ENCODE measurements at regions not wholly inside any gene's neighbourhood (a gene's known extent, or its start where the extent isn't known, plus 50 kb on each side); places are given as distances from the start of the nearest gene placed in this dataset.
A peak's percentile ranks its signal among the peaks of the same experiment; 100 is the strongest.

DNA sequence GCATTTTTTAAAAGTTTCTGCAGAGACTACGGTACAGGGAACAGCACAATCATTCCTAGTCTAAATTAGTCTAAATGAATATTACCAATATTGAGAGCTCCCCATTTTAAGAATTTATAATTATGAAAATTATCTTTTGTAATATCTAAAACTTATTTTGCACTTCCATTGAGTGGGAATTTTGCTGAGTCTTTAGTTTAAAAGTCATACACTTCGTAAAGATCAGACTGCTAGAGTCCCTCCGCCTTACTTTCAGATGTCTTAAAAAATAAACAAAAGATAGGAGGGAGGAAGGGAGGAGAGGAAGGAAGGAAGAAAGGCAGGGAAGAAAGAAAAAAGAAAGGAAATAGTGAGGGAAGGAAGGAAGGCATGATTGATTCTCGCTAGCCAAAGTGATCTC is 278.2 kb upstream of the PRDM1 start:
- DNase-seq (ENCODE audit: low spot score), result no peak
- in situ Hi-C loops (cut with HindIII; ENCODE audit: low sequenced_read_pairs), result no loop called here

DNA sequence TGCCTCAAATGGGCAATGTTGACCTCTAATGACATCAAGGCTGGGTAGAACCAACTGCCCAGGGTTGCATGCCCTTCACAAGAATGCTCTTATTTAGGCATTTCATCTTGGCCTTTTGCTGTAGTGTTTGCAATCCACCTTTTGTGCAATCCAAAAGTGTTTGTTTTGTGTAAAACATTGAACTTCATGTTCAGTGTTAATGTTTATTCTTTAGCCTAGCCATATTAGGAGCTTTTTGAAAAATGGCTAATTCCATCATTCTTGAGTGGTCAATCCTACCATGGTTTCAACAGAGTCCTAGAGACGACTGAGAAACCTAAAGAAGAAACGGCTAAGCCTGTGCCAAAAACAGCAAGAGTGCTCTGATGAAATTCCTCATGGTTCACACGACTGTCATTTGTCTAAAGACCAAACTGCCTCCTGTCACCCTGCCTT is 279.6 kb upstream of the PRDM1 start:
- DNase-seq (ENCODE audit: low spot score), result no peak
- in situ Hi-C loops (cut with HindIII; ENCODE audit: low sequenced_read_pairs), result no loop called here

DNA sequence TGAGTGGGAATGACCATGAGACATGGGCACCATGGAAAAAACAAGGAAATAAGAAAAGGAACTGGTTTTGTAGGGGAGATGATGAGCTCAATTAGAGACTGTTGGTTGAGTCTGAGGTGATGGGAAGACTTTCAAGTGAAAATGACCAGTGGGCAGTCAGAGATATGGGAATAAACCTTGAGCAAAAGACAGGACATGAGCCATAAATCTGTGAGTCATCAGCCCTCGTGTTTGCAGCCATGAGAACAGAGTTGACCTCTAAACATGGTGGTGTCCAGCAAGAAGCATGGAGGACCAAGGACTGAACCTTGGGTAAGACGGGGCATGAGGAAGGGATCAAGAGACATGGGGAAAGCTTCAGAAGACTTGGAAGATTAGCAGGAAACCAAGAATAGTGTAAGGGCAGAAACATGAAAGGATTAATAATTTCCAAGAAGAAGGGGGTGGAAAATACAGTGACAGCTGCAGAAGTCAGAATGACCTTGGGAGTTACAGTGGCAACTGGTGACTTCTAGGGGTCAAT is 280.6 kb upstream of the PRDM1 start:
- in situ Hi-C loops (cut with HindIII; ENCODE audit: low sequenced_read_pairs), result no loop called here
- no peak for DNase-seq (ENCODE audit: low spot score)

DNA sequence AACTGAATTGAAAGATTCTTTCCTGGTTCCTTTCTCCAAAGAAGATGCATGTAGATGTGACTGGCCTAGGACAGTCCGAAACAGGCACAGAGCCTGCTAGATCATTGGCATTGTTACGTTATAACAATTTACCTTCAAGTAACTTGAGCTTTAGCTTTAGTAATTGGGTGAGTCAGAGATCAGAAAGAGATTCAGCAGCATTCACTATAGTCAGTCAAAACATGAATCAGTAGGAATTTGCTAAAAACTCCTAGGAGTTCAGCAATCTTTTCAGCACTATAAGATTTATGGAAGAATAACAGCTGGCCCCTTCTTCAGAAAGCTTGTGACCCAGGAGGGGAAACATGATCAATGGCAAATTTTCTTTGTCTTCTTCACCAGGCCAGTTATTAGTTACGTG is 281.7 kb upstream of the PRDM1 start:
- DNase-seq (ENCODE audit: low spot score), result no peak
- in situ Hi-C loops (cut with HindIII; ENCODE audit: low sequenced_read_pairs), result no loop called here

DNA sequence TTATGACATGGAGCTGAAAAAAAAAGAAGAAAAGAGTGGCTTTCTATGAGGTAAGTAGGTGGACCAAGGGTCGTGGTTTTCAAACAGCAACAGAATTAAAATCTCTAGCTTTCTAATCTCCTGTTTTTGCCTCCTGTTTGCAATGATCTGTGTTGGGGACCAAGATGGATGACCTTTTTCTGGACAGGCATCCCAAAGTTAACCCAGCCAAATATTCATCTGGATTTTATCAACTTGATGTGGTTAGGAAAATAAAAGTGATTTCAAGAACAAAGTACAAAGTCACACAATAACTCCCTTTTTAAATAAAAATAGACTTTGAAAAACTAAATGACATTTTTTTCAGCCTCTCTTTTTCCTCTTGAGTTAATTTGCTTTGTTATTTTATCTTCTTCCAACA is 282.1 kb upstream of the PRDM1 start:
- in situ Hi-C loops (cut with HindIII; ENCODE audit: low sequenced_read_pairs), result no loop called here
- no peak for DNase-seq (ENCODE audit: low spot score)

DNA sequence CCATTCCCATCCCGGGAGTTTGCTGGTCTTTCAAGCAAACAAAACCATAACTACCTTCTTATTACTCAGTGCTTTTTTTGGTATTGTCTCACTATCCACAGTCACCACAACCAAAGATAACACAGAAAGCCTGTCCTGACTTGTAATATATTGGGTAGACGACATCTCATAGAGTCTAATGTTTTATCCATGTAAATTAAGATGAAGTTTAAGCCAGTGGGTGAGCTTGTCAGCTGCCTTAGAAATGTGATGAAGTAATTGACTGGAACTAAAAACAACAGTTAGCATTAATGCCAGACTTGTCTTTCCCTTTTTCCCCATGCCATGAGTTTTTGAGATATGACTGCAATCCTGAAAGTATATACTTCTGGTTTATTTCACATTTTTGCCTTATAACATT is 282.7 kb upstream of the PRDM1 start:
- no peak for DNase-seq (ENCODE audit: low spot score)
- in situ Hi-C loops (cut with HindIII; ENCODE audit: low sequenced_read_pairs), result no loop called here

DNA sequence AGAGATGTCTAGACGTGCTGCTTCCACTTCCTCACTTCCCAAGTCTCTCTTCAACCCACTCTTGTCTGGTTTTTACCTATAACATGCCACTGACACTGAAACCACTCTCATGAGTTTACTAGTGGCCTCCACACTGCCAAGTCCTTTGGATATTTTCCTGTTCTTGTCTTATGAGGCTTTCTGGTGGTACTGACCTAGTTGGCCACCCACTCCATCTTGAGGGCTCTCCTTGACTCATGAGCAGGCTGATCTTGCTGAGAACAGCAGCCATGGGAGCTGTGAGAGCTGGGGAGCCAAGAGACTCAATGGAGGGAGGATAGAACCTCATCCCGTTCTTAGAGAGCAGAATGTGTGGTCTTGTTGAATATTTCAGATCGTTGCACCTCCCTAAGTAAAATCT is 283.4 kb upstream of the PRDM1 start:
- in situ Hi-C loops (cut with HindIII; ENCODE audit: low sequenced_read_pairs), result no loop called here
- no peak for DNase-seq (ENCODE audit: low spot score)

DNA sequence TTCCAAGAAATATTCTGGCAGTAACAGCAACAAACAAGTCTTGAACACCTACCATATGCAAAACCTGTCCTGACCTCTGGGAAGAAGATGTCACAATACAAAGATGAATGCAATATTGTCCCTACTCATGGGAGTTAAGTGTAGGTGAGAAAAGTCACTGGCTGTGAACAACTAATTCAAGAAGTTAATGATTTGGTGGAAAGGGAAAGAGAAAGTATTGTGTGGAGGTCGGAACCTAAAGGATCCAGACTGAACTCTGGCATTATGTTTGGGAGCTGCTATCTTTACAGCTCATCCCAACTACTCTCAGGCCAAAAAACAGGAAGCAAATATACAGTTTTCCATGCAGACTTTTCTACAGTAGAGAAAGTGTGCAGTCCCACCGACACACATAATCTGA is 285.3 kb upstream of the PRDM1 start:
- DNase-seq (ENCODE audit: low spot score), result no peak
- in situ Hi-C loops (cut with HindIII; ENCODE audit: low sequenced_read_pairs), result no loop called here

DNA sequence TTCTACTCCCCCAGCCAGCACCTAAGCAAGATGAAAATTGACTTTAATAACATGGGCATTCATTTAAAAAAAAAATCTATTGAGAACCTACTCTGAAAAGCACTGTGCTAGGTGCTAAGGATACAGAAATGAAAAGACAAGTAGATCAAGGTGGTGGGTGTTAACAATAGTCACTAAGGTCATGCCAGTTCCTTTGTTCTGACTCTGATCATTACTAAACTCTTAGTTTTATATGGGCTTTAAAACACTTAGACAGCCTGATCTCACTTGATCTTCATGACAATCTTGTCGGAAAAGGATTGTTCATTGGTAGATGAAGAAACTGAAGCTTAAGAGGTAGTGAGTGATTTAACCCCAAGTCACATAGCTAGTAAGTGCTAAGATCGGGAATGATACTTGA is 285.7 kb upstream of the PRDM1 start:
- in situ Hi-C loops (cut with HindIII; ENCODE audit: low sequenced_read_pairs), result no loop called here
- DNase-seq (ENCODE audit: low spot score), result no peak

DNA sequence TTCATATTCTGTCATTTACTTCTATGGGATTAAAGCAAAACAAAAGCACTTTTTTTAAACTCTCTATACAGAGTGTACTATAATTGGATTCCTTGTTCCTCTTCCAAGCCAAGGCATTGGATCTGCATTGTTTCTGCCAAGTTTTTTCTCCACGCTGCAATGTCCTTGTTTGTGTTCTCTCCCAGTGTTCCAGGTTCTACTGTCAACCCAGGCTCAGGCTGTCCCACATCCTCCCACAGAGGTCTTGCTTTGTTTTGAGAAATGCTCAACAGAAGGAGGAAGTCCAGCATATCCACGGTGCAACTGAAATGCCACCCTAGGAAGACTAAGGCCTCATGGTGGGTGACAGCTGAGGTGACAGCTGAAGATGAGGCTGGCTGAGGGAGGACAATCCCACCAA is 287.1 kb upstream of the PRDM1 start:
- in situ Hi-C loops (cut with HindIII; ENCODE audit: low sequenced_read_pairs), result no loop called here
- DNase-seq (ENCODE audit: low spot score), result peak; percentile 88

DNA sequence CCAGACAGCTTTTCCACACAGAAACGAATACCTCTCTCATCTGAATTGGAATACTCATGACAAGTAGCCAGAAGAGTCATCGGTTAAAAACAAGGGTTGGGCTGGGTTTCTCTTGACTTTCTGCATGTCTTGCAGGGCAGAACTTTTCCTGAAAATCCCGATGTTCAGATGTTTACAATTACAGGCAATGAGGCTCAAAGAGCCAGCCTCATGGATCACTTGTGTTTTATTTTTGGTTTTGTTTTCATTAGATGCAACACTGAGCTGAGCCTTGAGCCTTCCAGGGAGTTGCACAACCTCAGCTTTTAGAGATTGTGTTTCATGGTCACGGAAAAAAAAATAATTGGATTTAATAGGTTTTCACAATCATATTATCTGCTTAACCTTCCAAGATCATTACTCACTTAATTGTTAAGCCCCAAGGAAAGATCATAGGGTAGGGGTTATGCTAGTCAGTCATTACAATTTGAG is 288.1 kb upstream of the PRDM1 start:
- in situ Hi-C loops (cut with HindIII; ENCODE audit: low sequenced_read_pairs), result no loop called here
- peak; percentile 21 for DNase-seq (ENCODE audit: low spot score)

DNA sequence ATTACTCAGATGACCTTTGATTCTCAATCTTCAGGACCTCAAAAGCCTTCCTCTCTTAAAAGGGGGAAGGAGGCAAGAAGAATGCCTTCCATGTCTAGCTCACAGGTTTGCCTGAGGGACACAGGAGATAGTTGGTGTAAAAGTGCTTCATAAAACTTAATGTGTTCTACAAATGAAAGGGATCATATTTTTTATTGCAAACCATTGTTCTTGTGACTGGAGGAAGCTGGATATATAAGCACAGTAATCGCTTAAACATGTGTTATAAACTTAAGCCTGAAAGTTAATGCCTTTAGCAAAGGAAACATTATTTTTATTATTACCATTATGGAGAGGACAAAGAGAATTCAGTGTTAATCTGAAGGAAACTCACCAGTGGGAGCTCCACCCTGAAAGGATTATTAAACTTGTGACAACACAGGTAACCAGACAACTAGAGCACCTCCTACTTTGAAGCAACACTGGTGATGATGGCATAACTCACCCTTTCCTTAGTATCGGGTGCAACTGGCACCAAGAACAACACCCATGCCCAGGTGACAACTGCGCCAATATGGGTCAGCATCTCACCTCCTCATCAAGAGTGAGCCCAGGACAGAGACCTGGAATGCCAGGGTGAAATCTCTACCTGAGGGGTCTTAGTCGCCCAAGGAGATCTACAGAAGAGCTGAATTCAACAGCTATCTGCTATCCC is 288.7 kb upstream of the PRDM1 start:
- in situ Hi-C loops (cut with HindIII; ENCODE audit: low sequenced_read_pairs), result no loop called here
- no peak for DNase-seq (ENCODE audit: low spot score)

DNA sequence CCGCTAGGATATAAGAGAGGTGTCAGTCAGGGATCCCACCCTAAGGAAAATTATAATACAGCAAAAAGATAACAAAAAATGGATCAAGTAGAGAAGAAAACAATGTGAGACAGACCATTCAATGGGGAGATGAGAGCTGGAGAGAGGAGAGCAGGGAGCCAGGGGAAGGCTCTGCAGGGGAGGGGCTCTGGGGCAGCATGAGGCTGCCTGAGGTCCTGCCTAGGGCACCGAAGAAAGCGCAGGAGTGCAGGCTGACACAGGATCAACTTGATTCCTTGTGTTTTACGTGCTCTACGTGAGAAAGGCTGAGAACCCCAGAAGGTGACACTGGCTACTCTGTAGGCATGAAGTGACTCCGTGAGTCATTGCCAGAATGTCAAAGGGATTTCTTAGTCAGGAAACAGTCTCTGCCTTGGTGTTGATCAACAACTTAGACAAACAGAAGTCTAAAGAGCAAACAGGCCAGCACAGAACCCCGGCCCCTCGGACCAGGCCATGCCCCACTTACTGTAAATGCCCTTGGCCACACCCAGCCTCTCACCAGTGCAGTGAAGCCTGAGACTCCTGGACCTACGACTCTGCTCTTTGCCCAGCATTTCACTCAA is 290.1 kb upstream of the PRDM1 start:
- in situ Hi-C loops (cut with HindIII; ENCODE audit: low sequenced_read_pairs), result no loop called here
- peak; percentile 13 for DNase-seq (ENCODE audit: low spot score)

DNA sequence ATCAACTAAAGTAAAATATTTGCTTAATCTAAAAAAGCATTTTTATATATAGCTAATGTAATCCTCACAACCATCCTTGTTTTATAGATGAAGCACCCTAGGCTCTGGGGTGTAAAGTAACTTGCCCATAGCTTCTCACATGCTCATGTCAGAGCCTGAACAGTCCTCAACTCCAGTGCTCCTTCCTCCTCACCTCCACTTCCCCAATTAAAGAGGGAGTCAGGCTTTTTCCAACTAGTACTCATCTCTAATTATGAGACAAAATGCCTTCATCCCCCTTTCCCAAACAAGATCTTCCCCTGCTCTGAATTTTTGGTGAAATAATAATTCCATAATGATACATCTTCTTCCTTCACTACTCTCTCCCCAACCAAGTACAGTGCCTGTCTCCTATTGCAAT is 290.8 kb upstream of the PRDM1 start:
- in situ Hi-C loops (cut with HindIII; ENCODE audit: low sequenced_read_pairs), result no loop called here

DNA sequence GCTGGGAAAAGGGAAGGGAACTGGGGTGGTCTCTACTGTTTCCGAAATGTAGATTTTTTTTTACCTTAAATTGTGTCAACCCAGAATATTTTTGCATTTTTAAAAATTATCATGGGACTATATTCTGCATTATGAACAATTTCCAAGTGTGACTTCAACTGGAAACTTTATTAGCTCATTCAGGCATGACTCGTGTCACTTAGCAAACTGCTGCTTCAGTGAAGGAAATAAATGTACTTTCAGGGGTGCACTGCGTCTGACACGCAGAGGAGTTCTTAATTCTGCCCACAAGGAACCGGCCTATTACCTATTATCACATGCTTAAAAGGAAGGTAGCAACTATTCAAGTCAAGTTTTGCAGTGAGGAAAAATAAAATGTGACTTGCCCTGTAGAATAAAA is 291.3 kb upstream of the PRDM1 start:
- peak; percentile 47 for DNase-seq (ENCODE audit: low spot score)
- in situ Hi-C loops (cut with HindIII; ENCODE audit: low sequenced_read_pairs), result no loop called here

More for the DNA sequence above, 290.8 kb upstream of the PRDM1 start:
- peak; percentile 22 for DNase-seq (ENCODE audit: low spot score)

DNA sequence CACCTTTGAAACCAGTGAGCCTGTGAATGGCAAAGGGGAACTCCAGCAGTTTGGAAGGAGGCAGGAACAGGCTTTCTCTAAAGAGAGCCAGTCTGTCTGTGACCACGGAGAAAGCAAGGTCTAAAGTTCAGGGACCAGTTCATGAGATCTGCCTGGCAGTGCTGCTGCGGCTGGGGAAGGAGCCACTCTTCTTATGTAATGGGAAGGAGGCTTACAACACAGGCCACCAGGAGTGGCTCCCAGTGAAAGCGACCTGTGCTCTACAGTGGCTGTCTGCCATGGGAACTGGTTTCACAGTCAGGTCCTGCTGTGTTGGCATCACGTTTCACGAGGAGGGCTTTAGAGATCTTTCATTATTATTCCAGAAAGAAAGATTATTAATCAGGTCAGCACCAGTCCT is 291.9 kb upstream of the PRDM1 start:
- DNase-seq (ENCODE audit: low spot score), result peak; percentile 76

DNA sequence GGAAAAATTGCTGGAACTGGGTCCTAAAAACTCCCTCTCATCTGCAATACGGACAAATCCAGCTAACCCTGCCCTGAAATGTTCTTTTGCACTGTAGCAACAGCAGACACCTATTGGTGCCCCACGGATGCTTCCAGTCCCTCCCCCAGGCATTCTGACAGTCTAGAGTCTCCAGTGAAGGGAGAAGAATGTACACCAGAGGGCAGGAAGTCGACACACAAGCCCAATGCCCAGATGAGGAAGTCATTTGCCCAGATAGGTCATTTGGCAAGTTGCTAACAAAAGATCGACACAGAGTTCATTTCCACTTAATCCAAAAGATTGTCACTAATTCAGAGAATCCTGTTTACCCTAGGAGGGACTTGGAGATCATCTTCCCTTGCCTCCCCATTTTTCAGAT is 293.0 kb upstream of the PRDM1 start:
- in situ Hi-C loops (cut with HindIII; ENCODE audit: low sequenced_read_pairs), result no loop called here
- peak; percentile 35 for DNase-seq (ENCODE audit: low spot score)

More for the DNA sequence above, 291.9 kb upstream of the PRDM1 start:
- in situ Hi-C loops (cut with HindIII; ENCODE audit: low sequenced_read_pairs), result no loop called here

DNA sequence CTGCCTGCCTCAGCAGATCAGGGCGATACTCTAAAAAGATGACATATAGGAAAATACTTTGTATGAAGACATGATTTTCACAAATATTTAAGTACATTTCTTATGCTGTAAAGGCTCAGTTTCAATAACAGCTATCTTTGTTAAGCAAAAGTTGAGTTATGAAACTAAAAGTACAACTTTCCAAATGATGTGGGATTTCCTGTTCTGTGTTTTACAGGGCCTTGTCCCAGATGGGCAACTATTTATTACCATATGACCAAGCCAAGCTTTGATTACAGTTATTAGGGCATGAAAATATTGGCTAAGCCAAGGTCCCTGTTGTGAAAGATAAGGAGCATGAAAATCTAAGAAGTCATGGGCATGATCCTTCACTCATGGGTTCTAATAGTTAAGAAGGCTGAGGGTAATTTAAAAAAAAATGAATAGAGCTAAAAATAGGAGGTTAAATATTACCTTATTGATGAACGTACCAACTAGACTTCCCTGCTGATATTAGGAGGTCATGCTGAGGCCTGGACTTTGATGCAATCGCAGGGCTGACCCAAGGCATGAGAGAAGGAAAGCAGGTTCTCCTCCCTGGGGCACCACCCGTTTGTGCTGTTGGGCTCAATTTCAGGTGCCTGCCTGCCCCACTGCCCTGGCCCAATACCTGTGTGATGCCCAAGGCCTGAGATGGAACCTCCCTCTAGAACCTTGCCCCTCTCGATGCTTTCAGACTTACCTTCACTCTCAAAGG is 294.4 kb upstream of the PRDM1 start:
- peak; percentile 45 for DNase-seq (ENCODE audit: low spot score)
- in situ Hi-C loops (cut with HindIII; ENCODE audit: low sequenced_read_pairs), result no loop called here

DNA sequence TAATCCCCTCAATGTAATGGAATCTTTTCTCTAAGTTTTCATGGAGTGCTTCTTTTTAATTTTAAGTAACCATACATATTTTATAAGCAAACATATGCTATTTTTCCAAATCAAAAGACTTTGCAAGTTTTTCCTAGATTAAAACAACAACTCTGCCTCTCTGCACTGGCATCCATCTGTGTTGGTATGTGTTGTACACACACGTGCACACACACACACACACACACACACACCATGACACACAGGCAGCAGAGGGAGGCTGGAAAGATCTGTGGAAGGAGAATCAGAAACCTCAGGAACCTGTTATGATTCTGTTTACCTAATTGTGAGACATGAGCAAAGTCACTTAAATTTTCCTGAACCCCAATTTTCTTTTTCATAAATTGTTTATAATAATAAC is 295.0 kb upstream of the PRDM1 start:
- DNase-seq (ENCODE audit: low spot score), result peak; percentile 16
- in situ Hi-C loops (cut with HindIII; ENCODE audit: low sequenced_read_pairs), result no loop called here

DNA sequence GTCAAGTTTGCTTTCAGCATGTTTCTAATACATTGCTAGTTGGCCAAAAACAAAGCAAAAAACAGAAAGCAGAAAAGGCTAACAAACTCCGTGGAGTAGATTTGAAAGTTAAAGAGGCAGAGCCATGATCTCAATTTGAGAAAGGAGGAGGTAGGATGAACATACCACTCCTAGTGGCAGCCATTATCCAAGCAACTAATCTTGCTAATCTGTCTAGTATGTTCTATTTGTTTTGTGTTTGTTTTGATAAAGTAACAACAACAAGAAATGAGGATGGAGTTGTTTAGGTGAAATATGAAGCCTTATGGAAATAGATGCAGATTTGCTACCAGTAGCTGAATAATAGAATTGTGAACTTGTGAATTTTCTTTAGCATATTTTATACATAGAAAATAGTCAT is 295.5 kb upstream of the PRDM1 start:
- in situ Hi-C loops (cut with HindIII; ENCODE audit: low sequenced_read_pairs), result no loop called here
- DNase-seq (ENCODE audit: low spot score), result peak; percentile 28
